ENCODE measurements at regions not wholly inside any gene's neighbourhood (a gene's known extent, or its start where the extent isn't known, plus 50 kb on each side); places are given as distances from the start of the nearest gene placed in this dataset.

DNA sequence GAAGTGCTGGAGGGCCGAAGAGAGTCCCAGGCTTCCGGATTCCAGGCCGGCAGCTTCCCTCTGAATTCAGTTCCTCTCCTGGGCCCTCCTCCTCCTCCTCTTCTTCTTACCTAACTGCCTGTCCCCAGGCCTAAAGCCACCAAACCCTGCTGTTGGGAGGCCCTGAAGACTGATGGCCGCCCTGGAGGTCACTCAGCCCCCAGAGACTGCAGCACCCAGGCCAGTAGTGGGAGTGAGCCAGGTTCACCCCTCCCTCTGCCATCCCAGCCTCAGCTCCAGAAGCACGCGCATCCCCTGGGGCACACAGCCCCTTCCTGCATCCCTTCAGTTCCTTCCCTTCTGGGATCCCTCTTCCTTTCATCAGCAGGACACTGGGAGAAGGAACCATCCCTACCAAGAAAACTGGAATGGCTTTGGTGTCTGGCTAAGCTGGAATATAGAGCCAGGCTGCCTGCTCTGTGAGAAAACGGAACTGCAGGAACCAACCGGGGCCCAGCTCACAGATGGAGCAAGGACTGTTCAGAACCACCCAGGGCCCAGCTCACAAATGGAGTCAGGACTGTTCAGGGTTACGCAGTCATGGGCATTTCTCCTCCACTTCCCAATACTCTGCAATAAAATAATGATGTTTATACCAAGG, 127.4 kb downstream of the NDUFA10 start:
- 53% methylated on average over 9 of the region's 9 CpGs for WGBS (ENCODE audit: insufficient coverage, insufficient replicate concordance, low lambda C conversion rate, missing lambda C conversion rate)
- DNase-seq (ENCODE audit: low read depth, low spot score) (no peak), FAIRE-seq (no peak), ATAC-seq (no peak)
- no peak overlapping the region for H3K4me2 ChIP-seq (ENCODE audit: control insufficient read depth, insufficient read depth)
- H3K4me3 ChIP-seq, result no peak overlapping the region
- ChIA-PET POLR2A (no interaction called here), CTCF (interaction anchor here (0.5 kb wide), 1 partner anchor 475 kb away, joined by 3 read pairs; no protein-coding TSS in a partner anchor), RAD21 (ENCODE audit: unreplicated experiment) (no interaction called here), SMC1A (ENCODE audit: uncharacterized antibody, unreplicated experiment) (no interaction called here)
- no peak overlapping the region for H3K9ac ChIP-seq (ENCODE audit: control insufficient read depth, insufficient read depth, low read length)
- H3K79me2 ChIP-seq (ENCODE audit: control insufficient read depth, insufficient read depth, low read length), result no peaks in the 10 kb centered on the region
- no TSS peak for BruUV-seq (replicated peaks)
- intact Hi-C loops (cut with micrococcal nuclease; ENCODE audit: unreplicated experiment), result no loop called here
- H4K20me1 ChIP-seq (ENCODE audit: control insufficient read depth, insufficient read depth), result no peaks in the 10 kb centered on the region
- H3K36me3 ChIP-seq (ENCODE audit: control insufficient read depth in 2 of 2, insufficient read depth in 2 of 2, low read length in 1 of 2), result no peaks in the 10 kb centered on the region
- in situ Hi-C loops (cut with MboI), result no loop called here
- H3K27ac ChIP-seq (ENCODE audit: control insufficient read depth, insufficient read depth), result no peak overlapping the region
- H2AFZ ChIP-seq (ENCODE audit: control insufficient read depth, low read depth, low read length), result no peak overlapping the region
- H3K9me3 ChIP-seq (replicated peaks; ENCODE audit: control insufficient read depth, insufficient read depth, low read length), result no peaks in the 10 kb centered on the region; the same call in 2 of the 3 replicates
- no peaks in the 10 kb centered on the region for H3K4me1 ChIP-seq (ENCODE audit: control insufficient read depth, insufficient read depth, low read length)
- no peaks in the 10 kb centered on the region for H3K27me3 ChIP-seq (replicated peaks in 1 of 2; ENCODE audit: control insufficient read depth in 2 of 2, insufficient read depth in 2 of 2, low read length in 1 of 2)
- TF ChIP-seq, protein P1, sequence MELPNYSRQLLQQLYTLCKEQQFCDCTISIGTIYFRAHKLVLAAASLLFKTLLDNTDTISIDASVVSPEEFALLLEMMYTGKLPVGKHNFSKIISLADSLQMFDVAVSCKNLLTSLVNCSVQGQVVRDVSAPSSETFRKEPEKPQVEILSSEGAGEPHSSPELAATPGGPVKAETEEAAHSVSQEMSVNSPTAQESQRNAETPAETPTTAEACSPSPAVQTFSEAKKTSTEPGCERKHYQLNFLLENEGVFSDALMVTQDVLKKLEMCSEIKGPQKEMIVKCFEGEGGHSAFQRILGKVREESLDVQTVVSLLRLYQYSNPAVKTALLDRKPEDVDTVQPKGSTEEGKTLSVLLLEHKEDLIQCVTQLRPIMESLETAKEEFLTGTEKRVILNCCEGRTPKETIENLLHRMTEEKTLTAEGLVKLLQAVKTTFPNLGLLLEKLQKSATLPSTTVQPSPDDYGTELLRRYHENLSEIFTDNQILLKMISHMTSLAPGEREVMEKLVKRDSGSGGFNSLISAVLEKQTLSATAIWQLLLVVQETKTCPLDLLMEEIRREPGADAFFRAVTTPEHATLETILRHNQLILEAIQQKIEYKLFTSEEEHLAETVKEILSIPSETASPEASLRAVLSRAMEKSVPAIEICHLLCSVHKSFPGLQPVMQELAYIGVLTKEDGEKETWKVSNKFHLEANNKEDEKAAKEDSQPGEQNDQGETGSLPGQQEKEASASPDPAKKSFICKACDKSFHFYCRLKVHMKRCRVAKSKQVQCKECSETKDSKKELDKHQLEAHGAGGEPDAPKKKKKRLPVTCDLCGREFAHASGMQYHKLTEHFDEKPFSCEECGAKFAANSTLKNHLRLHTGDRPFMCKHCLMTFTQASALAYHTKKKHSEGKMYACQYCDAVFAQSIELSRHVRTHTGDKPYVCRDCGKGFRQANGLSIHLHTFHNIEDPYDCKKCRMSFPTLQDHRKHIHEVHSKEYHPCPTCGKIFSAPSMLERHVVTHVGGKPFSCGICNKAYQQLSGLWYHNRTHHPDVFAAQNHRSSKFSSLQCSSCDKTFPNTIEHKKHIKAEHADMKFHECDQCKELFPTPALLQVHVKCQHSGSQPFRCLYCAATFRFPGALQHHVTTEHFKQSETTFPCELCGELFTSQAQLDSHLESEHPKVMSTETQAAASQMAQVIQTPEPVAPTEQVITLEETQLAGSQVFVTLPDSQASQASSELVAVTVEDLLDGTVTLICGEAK (IDR thresholded peaks at IDR 0.05; ENCODE audit: borderline replicate concordance), result no peak
- TF ChIP-seq ZBED1 (IDR thresholded peaks at IDR 0.05; ENCODE audit: borderline replicate concordance) (no peak), TAF1 (IDR thresholded peaks at IDR 0.05; ENCODE audit: borderline replicate concordance, low read depth, low read length) (no peak), HCFC1 (IDR thresholded peaks at IDR 0.05; ENCODE audit: low read length) (no peak), SMAD1 (IDR thresholded peaks at IDR 0.05; ENCODE audit: low read depth, partially characterized antibody) (no peak), PAX5 (IDR thresholded peaks at IDR 0.05; ENCODE audit: borderline replicate concordance, low read depth, low read length) (no peak)
- TF ChIP-seq, protein P2, sequence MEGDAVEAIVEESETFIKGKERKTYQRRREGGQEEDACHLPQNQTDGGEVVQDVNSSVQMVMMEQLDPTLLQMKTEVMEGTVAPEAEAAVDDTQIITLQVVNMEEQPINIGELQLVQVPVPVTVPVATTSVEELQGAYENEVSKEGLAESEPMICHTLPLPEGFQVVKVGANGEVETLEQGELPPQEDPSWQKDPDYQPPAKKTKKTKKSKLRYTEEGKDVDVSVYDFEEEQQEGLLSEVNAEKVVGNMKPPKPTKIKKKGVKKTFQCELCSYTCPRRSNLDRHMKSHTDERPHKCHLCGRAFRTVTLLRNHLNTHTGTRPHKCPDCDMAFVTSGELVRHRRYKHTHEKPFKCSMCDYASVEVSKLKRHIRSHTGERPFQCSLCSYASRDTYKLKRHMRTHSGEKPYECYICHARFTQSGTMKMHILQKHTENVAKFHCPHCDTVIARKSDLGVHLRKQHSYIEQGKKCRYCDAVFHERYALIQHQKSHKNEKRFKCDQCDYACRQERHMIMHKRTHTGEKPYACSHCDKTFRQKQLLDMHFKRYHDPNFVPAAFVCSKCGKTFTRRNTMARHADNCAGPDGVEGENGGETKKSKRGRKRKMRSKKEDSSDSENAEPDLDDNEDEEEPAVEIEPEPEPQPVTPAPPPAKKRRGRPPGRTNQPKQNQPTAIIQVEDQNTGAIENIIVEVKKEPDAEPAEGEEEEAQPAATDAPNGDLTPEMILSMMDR (IDR thresholded peaks at IDR 0.05 in 2 of 3, conservative IDR thresholded peaks at IDR 0.05 in 1 of 3; ENCODE audit: control insufficient read depth in 2 of 3, extremely low read depth in 1 of 3, insufficient read depth in 1 of 3, low read depth in 3 of 3, low read length in 3 of 3), result no peak

Data from GM12878 (cell line).